SU-DHL-6 (cell line): ENCODE measurements at regions not wholly inside any gene's neighbourhood (a gene's known extent, or its start where the extent isn't known, plus 50 kb on each side); places are given as distances from the start of the nearest gene placed in this dataset.

Source experiments
- EZH2phosphoT487 ChIP-seq: fragments of 200-600 bp; sonication (generic), shearing (Covaris generic); conservative IDR thresholded peaks from 2 replicates; pipeline ENCODE4 v1.6.1; 2018; ENCODE audit warnings: mild to moderate bottlenecking, antibody characterized with exemption, low read length, moderate library complexity, mixed read lengths
- TF ChIP-seq, protein P1 (sequence below): fragments of 200-600 bp; sonication (generic); IDR thresholded peaks from one replicate; pipeline ENCODE4 v1.5.1; 2017; ENCODE audit warnings: antibody characterized with exemption, mild to moderate bottlenecking, low read length, moderate library complexity; ENCODE audit not compliant: insufficient read depth, poor library complexity, severe bottlenecking

DNA sequence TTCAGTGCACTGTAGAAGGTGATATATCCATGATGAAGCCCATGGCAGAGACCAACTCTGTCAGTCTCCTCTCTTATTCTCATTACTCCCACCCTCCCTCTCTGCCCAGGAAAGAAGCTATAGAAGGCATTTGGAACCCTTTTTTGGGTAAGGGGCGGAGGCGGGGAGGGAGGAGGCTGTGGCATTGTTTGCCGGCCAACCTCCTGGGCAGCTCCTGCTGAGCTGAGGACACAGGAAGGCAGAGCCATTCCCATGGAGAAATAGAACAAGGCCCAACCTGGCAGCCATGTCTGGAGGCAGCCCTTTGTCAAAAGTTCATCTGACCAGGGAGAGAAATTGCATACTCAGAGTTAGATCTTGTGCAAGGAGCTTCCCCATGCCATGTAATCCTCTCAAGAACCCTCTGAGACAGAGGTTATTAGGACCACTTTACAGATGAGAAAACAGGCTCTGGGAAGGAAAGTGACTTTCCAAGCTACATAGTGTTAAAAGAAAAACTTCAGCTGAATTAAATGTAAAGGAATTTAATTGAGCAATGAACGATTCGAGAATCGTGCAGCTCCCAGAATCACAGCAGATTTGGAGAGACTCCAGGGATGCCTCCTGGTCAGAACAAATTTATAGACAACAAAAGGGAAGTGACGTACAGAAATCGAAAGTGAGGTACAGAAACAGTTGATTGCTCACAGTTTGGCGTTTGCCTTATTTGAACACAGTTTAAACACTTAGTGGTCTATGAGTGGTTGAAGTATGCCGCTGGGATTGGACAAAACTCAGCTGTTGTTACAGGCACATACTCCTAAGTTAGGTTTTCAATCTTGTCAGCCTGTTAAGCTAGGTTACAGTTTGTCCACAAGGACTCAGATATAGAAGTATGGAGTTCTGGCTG, 158.6 kb downstream of the MELK start:
- TF ChIP-seq, protein P1, sequence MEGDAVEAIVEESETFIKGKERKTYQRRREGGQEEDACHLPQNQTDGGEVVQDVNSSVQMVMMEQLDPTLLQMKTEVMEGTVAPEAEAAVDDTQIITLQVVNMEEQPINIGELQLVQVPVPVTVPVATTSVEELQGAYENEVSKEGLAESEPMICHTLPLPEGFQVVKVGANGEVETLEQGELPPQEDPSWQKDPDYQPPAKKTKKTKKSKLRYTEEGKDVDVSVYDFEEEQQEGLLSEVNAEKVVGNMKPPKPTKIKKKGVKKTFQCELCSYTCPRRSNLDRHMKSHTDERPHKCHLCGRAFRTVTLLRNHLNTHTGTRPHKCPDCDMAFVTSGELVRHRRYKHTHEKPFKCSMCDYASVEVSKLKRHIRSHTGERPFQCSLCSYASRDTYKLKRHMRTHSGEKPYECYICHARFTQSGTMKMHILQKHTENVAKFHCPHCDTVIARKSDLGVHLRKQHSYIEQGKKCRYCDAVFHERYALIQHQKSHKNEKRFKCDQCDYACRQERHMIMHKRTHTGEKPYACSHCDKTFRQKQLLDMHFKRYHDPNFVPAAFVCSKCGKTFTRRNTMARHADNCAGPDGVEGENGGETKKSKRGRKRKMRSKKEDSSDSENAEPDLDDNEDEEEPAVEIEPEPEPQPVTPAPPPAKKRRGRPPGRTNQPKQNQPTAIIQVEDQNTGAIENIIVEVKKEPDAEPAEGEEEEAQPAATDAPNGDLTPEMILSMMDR, result no peak
- TF ChIP-seq EZH2phosphoT487, result no peak
